ENCODE measurements at regions not wholly inside any gene's neighbourhood (a gene's known extent, or its start where the extent isn't known, plus 50 kb on each side); places are given as distances from the start of the nearest gene placed in this dataset.
"Not testable (repeated sequence)": the region's sequence is repeated elsewhere in the genome, so short reads cannot be mapped to it uniquely, and the experiment has no call there.

GRCh38 chr4:116636917-116637316, 448.5 kb downstream of the TRAM1L1 start:
- H3K4me3 ChIP-seq, result no peak overlapping the region
- H3K27ac ChIP-seq, result no peak overlapping the region
- no peak for DNase-seq (ENCODE audit: extremely low spot score in 2 of 2)
- TF ChIP-seq POLR2AphosphoS5 (IDR thresholded peaks at IDR 0.05; ENCODE audit: insufficient read depth in 1 of 2, low read depth in 1 of 2) (no peak), CTCF (IDR thresholded peaks at IDR 0.05) (no peak), POLR2A (IDR thresholded peaks at IDR 0.05) (no peak)
- intact Hi-C loops (cut with DNase I), result no loop called here
- H3K27me3 ChIP-seq, result no peaks in the 10 kb centered on the region
- H3K9me3 ChIP-seq, result no peaks in the 10 kb centered on the region
- no peaks in the 10 kb centered on the region for H3K4me1 ChIP-seq
- no peaks in the 10 kb centered on the region for H3K36me3 ChIP-seq

- TF ChIP-seq POLR2A (IDR thresholded peaks at IDR 0.05) (no peak), POLR2AphosphoS5 (IDR thresholded peaks at IDR 0.05; ENCODE audit: insufficient read depth in 1 of 2, low read depth in 1 of 2) (no peak), CTCF (IDR thresholded peaks at IDR 0.05) (no peak)
Measured at GRCh38 chr4:116632269-116632668, 453.1 kb downstream of the TRAM1L1 start.

GRCh38 chr4:116628598-116628997, 456.8 kb downstream of the TRAM1L1 start:
- H3K4me1 ChIP-seq, result no peaks in the 10 kb centered on the region

More at GRCh38 chr4:116632269-116632668, 453.1 kb downstream of the TRAM1L1 start:
- Histone ChIP-seq H3K4me3 (no peak overlapping the region), H3K36me3 (no peaks in the 10 kb centered on the region), H3K4me1 (no peaks in the 10 kb centered on the region), H3K27me3 (no peaks in the 10 kb centered on the region), H3K27ac (no peak overlapping the region), H3K9me3 (no peaks in the 10 kb centered on the region)
- intact Hi-C loops (cut with DNase I), result no loop called here
- no peak for DNase-seq (ENCODE audit: extremely low spot score in 2 of 2)

GRCh38 chr4:116627545-116627944, 457.8 kb downstream of the TRAM1L1 start:
- no peak for DNase-seq (ENCODE audit: extremely low spot score in 2 of 2)
- Histone ChIP-seq H3K9me3 (no peaks in the 10 kb centered on the region), H3K27ac (no peak overlapping the region), H3K27me3 (no peaks in the 10 kb centered on the region), H3K4me3 (no peak overlapping the region), H3K4me1 (no peaks in the 10 kb centered on the region), H3K36me3 (no peaks in the 10 kb centered on the region)
- TF ChIP-seq POLR2AphosphoS5 (IDR thresholded peaks at IDR 0.05; ENCODE audit: insufficient read depth in 1 of 2, low read depth in 1 of 2), result no peak
- TF ChIP-seq POLR2A (IDR thresholded peaks at IDR 0.05), result no peak
- no peak for TF ChIP-seq CTCF (IDR thresholded peaks at IDR 0.05)
- intact Hi-C loops (cut with DNase I), result no loop called here

More at GRCh38 chr4:116628598-116628997, 456.8 kb downstream of the TRAM1L1 start:
- no peak for DNase-seq (ENCODE audit: extremely low spot score in 2 of 2)
- no peaks in the 10 kb centered on the region for H3K9me3 ChIP-seq
- H3K36me3 ChIP-seq, result no peaks in the 10 kb centered on the region
- no peak overlapping the region for H3K27ac ChIP-seq
- TF ChIP-seq POLR2A (IDR thresholded peaks at IDR 0.05) (no peak), POLR2AphosphoS5 (IDR thresholded peaks at IDR 0.05; ENCODE audit: insufficient read depth in 1 of 2, low read depth in 1 of 2) (no peak), CTCF (IDR thresholded peaks at IDR 0.05) (no peak)
- intact Hi-C loops (cut with DNase I), result no loop called here
- H3K4me3 ChIP-seq, result no peak overlapping the region
- no peaks in the 10 kb centered on the region for H3K27me3 ChIP-seq

- DNase-seq (ENCODE audit: extremely low spot score in 2 of 2); H3K4me1 ChIP-seq; H3K27ac ChIP-seq; H3K4me3 ChIP-seq; H3K36me3 ChIP-seq; H3K27me3 ChIP-seq; H3K9me3 ChIP-seq; intact Hi-C loops (cut with DNase I): not testable (repeated sequence)
Measured at GRCh38 chr4:116619508-116619907, 465.9 kb downstream of the TRAM1L1 start.

GRCh38 chr4:116618638-116619037, 466.7 kb downstream of the TRAM1L1 start:
- Histone ChIP-seq H3K4me3 (no peak overlapping the region), H3K4me1 (no peaks in the 10 kb centered on the region), H3K27me3 (no peaks in the 10 kb centered on the region), H3K9me3 (no peaks in the 10 kb centered on the region), H3K36me3 (no peaks in the 10 kb centered on the region), H3K27ac (no peak overlapping the region)
- no peak for DNase-seq (ENCODE audit: extremely low spot score in 2 of 2)
- TF ChIP-seq POLR2A (IDR thresholded peaks at IDR 0.05) (no peak), CTCF (IDR thresholded peaks at IDR 0.05) (no peak), POLR2AphosphoS5 (IDR thresholded peaks at IDR 0.05; ENCODE audit: insufficient read depth in 1 of 2, low read depth in 1 of 2) (no peak)
- intact Hi-C loops (cut with DNase I), result no loop called here

All from vagina (tissue), 2 donors.